ENCODE measurements at regions not wholly inside any gene's neighbourhood (a gene's known extent, or its start where the extent isn't known, plus 50 kb on each side); places are given as distances from the start of the nearest gene placed in this dataset.

DNA sequence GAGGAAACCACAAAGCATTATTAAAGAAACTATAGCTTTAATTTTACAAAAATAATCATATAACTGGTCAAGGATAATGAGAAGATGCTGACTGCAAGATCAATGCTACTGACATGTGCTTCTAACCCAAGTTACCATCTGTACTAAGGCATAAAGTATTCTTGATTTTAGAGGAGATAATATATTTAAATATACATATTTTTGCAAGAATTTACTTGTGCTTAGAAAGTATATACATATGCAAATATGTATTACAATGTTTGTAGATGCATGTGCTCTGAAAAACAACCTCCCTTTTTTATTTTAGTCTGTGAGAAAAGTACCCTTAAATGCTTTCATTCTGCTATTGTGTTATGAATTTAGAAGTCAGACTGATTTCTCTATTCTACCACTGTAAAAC lies 740.7 kb upstream of the SLIT2 start (continued):
- TF ChIP-seq, protein P1, sequence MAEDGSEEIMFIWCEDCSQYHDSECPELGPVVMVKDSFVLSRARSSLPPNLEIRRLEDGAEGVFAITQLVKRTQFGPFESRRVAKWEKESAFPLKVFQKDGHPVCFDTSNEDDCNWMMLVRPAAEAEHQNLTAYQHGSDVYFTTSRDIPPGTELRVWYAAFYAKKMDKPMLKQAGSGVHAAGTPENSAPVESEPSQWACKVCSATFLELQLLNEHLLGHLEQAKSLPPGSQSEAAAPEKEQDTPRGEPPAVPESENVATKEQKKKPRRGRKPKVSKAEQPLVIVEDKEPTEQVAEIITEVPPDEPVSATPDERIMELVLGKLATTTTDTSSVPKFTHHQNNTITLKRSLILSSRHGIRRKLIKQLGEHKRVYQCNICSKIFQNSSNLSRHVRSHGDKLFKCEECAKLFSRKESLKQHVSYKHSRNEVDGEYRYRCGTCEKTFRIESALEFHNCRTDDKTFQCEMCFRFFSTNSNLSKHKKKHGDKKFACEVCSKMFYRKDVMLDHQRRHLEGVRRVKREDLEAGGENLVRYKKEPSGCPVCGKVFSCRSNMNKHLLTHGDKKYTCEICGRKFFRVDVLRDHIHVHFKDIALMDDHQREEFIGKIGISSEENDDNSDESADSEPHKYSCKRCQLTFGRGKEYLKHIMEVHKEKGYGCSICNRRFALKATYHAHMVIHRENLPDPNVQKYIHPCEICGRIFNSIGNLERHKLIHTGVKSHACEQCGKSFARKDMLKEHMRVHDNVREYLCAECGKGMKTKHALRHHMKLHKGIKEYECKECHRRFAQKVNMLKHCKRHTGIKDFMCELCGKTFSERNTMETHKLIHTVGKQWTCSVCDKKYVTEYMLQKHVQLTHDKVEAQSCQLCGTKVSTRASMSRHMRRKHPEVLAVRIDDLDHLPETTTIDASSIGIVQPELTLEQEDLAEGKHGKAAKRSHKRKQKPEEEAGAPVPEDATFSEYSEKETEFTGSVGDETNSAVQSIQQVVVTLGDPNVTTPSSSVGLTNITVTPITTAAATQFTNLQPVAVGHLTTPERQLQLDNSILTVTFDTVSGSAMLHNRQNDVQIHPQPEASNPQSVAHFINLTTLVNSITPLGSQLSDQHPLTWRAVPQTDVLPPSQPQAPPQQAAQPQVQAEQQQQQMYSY (CRISPR knock-in tag; IDR thresholded peaks at IDR 0.05) = no peak
- TF ChIP-seq KLF5 (IDR thresholded peaks at IDR 0.05; ENCODE audit: partially characterized antibody) (no peak), RB1 (IDR thresholded peaks at IDR 0.05; ENCODE audit: borderline replicate concordance) (no peak), TAF1 (IDR thresholded peaks at IDR 0.05; ENCODE audit: borderline replicate concordance, low read depth, low read length) (no peak), NRF1 (conservative IDR thresholded peaks at IDR 0.05; ENCODE audit: low read depth, low read length) (no peak), SREBF2 (IDR thresholded peaks at IDR 0.05; ENCODE audit: low read length) (no peak)
- TF ChIP-seq, protein P2, sequence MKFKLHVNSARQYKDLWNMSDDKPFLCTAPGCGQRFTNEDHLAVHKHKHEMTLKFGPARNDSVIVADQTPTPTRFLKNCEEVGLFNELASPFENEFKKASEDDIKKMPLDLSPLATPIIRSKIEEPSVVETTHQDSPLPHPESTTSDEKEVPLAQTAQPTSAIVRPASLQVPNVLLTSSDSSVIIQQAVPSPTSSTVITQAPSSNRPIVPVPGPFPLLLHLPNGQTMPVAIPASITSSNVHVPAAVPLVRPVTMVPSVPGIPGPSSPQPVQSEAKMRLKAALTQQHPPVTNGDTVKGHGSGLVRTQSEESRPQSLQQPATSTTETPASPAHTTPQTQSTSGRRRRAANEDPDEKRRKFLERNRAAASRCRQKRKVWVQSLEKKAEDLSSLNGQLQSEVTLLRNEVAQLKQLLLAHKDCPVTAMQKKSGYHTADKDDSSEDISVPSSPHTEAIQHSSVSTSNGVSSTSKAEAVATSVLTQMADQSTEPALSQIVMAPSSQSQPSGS (IDR thresholded peaks at IDR 0.05; ENCODE audit: low read length) = no peak

DNA sequence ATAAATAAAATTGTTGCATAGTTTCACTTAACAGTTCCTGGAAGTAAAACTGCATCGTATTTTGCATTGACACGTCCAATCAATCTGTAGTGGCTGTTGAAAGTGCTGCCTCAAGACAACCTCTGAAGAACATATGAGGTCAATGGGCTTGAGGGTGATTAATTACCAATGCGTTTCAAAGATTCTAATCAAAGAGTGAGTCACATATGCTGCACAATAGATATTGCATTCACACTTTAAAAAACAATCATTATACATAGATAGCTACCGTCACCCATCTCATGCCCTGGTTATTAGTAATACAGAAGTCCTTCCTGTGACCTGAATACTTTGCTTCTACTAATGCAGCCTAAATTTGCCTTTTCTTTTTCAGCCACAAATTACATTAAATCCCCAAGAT lies 743.3 kb upstream of the SLIT2 start:
- no TSS peak for BruUV-seq (replicated peaks)
- ChIA-PET POLR2A (no interaction called here), RAD21 (ENCODE audit: unreplicated experiment) (no interaction called here), SMC1A (ENCODE audit: uncharacterized antibody, unreplicated experiment) (no interaction called here), CTCF (no interaction called here)
- no peak for TF ChIP-seq CEBPB (IDR thresholded peaks at IDR 0.05; ENCODE audit: borderline replicate concordance in 1 of 2, low read depth in 2 of 2, low read length in 2 of 2)
- TF ChIP-seq, protein P3, sequence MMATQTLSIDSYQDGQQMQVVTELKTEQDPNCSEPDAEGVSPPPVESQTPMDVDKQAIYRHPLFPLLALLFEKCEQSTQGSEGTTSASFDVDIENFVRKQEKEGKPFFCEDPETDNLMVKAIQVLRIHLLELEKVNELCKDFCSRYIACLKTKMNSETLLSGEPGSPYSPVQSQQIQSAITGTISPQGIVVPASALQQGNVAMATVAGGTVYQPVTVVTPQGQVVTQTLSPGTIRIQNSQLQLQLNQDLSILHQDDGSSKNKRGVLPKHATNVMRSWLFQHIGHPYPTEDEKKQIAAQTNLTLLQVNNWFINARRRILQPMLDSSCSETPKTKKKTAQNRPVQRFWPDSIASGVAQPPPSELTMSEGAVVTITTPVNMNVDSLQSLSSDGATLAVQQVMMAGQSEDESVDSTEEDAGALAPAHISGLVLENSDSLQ (IDR thresholded peaks at IDR 0.05) = no peak
- TF ChIP-seq RAD21 (IDR thresholded peaks at IDR 0.05; ENCODE audit: insufficient read depth, low read depth, low read length) = no peak
- TF ChIP-seq, protein P4, sequence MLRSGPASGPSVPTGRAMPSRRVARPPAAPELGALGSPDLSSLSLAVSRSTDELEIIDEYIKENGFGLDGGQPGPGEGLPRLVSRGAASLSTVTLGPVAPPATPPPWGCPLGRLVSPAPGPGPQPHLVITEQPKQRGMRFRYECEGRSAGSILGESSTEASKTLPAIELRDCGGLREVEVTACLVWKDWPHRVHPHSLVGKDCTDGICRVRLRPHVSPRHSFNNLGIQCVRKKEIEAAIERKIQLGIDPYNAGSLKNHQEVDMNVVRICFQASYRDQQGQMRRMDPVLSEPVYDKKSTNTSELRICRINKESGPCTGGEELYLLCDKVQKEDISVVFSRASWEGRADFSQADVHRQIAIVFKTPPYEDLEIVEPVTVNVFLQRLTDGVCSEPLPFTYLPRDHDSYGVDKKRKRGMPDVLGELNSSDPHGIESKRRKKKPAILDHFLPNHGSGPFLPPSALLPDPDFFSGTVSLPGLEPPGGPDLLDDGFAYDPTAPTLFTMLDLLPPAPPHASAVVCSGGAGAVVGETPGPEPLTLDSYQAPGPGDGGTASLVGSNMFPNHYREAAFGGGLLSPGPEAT (IDR thresholded peaks at IDR 0.05; ENCODE audit: low read depth) = no peak
- no peak for TF ChIP-seq TAF1 (IDR thresholded peaks at IDR 0.05; ENCODE audit: borderline replicate concordance, low read depth, low read length)
- TF ChIP-seq ZZZ3 (IDR thresholded peaks at IDR 0.05; ENCODE audit: control insufficient read depth, insufficient read length, low read depth) = no peak
- TF ChIP-seq ELK1 (IDR thresholded peaks at IDR 0.05; ENCODE audit: low read depth, low read length) = no peak
- DNase-seq (ENCODE audit: low read depth, low spot score) (no peak), FAIRE-seq (no peak), ATAC-seq (no peak)
- no peaks in the 10 kb centered on the region for H4K20me1 ChIP-seq (ENCODE audit: control insufficient read depth, insufficient read depth)
- H3K79me2 ChIP-seq (ENCODE audit: control insufficient read depth, insufficient read depth, low read length) = no peaks in the 10 kb centered on the region
- intact Hi-C loops (cut with micrococcal nuclease; ENCODE audit: unreplicated experiment) (no loop called here), in situ Hi-C loops (cut with MboI) (no loop called here)
- H3K4me3 ChIP-seq = no peak overlapping the region
- no peaks in the 10 kb centered on the region for H3K4me1 ChIP-seq (ENCODE audit: control insufficient read depth, insufficient read depth, low read length)
- no peaks in the 10 kb centered on the region for H3K36me3 ChIP-seq (ENCODE audit: control insufficient read depth in 2 of 2, insufficient read depth in 2 of 2, low read length in 1 of 2)
- H3K9me3 ChIP-seq (replicated peaks; ENCODE audit: control insufficient read depth, insufficient read depth, low read length) = no peaks in the 10 kb centered on the region
- WGBS (ENCODE audit: insufficient coverage, insufficient replicate concordance, low lambda C conversion rate, missing lambda C conversion rate) = 7% methylated on average over 4 of the region's 4 CpGs
- H3K9ac ChIP-seq (ENCODE audit: control insufficient read depth, insufficient read depth, low read length) = no peak overlapping the region
- H3K27ac ChIP-seq (ENCODE audit: control insufficient read depth, insufficient read depth) = no peak overlapping the region
- no peaks in the 10 kb centered on the region for H3K27me3 ChIP-seq (replicated peaks in 1 of 2; ENCODE audit: control insufficient read depth in 2 of 2, insufficient read depth in 2 of 2, low read length in 1 of 2)
- no peak overlapping the region for H2AFZ ChIP-seq (ENCODE audit: control insufficient read depth, low read depth, low read length)
- no peak overlapping the region for H3K4me2 ChIP-seq (ENCODE audit: control insufficient read depth, insufficient read depth)

Data from GM12878 (cell line).